Activated B cell treated with CpG ODN at 0.5 μM for 24 hours (primary cell): ENCODE measurements at regions not wholly inside any gene's neighbourhood (a gene's known extent, or its start where the extent isn't known, plus 50 kb on each side); places are given as distances from the start of the nearest gene placed in this dataset.

Source experiments
- ATAC-seq: fragments of 200-7000 bp; cut with Tn5 transposase; one replicate; pipeline ENCODE4 v1.10.0; 2021; ENCODE audit warnings: low read depth, mild to moderate bottlenecking, moderate library complexity
- CTCF ChIA-PET: fragments of 350-600 bp; sonication (Branson Sonifier 250); formaldehyde crosslinking; loops from one replicate; lab custom pipeline; 2021; ENCODE audit warnings: antibody characterized with exemption; lab: Charles Lee
- POLR2A ChIA-PET: fragments of 350-600 bp; sonication (Branson Sonifier 250); formaldehyde crosslinking; loops from one replicate; lab custom pipeline; 2021; ENCODE audit warnings: antibody characterized with exemption; lab: Charles Lee
- DNase-seq: peaks from one replicate; pipeline ENCODE4 v3.0.0; 2022
- H3K27ac Mint-ChIP-seq: one replicate; pipeline ENCODE4 v1.8.0; 2020; ENCODE audit warnings: mixed read lengths
- H3K27me3 Mint-ChIP-seq: one replicate; pipeline ENCODE4 v1.8.0; 2021; ENCODE audit warnings: mixed read lengths
- H3K36me3 Mint-ChIP-seq: one replicate; pipeline ENCODE4 v1.8.0; 2021; ENCODE audit warnings: low read depth, mixed read lengths
- H3K4me1 Mint-ChIP-seq: one replicate; pipeline ENCODE4 v1.8.0; 2021; ENCODE audit warnings: mixed read lengths
- H3K4me3 Mint-ChIP-seq: one replicate; pipeline ENCODE4 v1.8.0; 2020; ENCODE audit warnings: mild to moderate bottlenecking, mixed read lengths
- H3K9me3 Mint-ChIP-seq: one replicate; pipeline ENCODE4 v1.8.0; 2020; ENCODE audit warnings: mixed read lengths
- CTCF ChIP-seq: fragments of 200-600 bp; IDR thresholded peaks from one replicate; pipeline ENCODE4 v1.8.0; 2022; ENCODE audit warnings: antibody characterized with exemption, mild to moderate bottlenecking
- intact Hi-C: fragments of 100-400 bp; cut with micrococcal nuclease; formaldehyde crosslinking; loops from one replicate; pipeline ENCODE4 v1.15.1; 2024

- intact Hi-C loops = no loop called here
- no peak for TF ChIP-seq CTCF
- no peak for DNase-seq
- no peak overlapping the region for H3K4me3 Mint-ChIP-seq
- H3K27ac Mint-ChIP-seq = no peak overlapping the region
- no peak for ATAC-seq
- no peaks in the 10 kb centered on the region for H3K4me1 Mint-ChIP-seq
- ChIA-PET CTCF (no interaction called here), POLR2A (no interaction called here)
- no peaks in the 10 kb centered on the region for H3K9me3 Mint-ChIP-seq
- H3K36me3 Mint-ChIP-seq = no peaks in the 10 kb centered on the region
- H3K27me3 Mint-ChIP-seq = no peaks in the 10 kb centered on the region
Observed at GRCh38 chr2:41618754-41619153, 429.1 kb upstream of the PKDCC start.

GRCh38 chr2:41621095-41621494, 426.7 kb upstream of the PKDCC start:
- intact Hi-C loops = no loop called here
- no peak for DNase-seq
- Mint-ChIP-seq H3K27ac (no peak overlapping the region), H3K36me3 (no peaks in the 10 kb centered on the region), H3K4me1 (no peaks in the 10 kb centered on the region), H3K27me3 (no peaks in the 10 kb centered on the region), H3K4me3 (no peak overlapping the region), H3K9me3 (no peaks in the 10 kb centered on the region)
- ChIA-PET POLR2A (no interaction called here), CTCF (no interaction called here)
- ATAC-seq = no peak
- no peak for TF ChIP-seq CTCF

GRCh38 chr2:41621563-41621962, 426.3 kb upstream of the PKDCC start:
- Mint-ChIP-seq H3K4me3 (no peak overlapping the region), H3K27ac (no peak overlapping the region), H3K36me3 (no peaks in the 10 kb centered on the region), H3K9me3 (no peaks in the 10 kb centered on the region), H3K4me1 (no peaks in the 10 kb centered on the region), H3K27me3 (no peaks in the 10 kb centered on the region)
- ChIA-PET POLR2A (no interaction called here), CTCF (no interaction called here)
- intact Hi-C loops = no loop called here
- TF ChIP-seq CTCF = no peak
- ATAC-seq (no peak), DNase-seq (no peak)

- intact Hi-C loops = no loop called here
- DNase-seq (no peak), ATAC-seq (no peak)
- CTCF ChIA-PET = no interaction called here
- H3K4me1 Mint-ChIP-seq = no peaks in the 10 kb centered on the region
- H3K9me3 Mint-ChIP-seq = no peaks in the 10 kb centered on the region
- H3K27ac Mint-ChIP-seq = no peak overlapping the region
- no peak for TF ChIP-seq CTCF
- POLR2A ChIA-PET = no interaction called here
- no peaks in the 10 kb centered on the region for H3K27me3 Mint-ChIP-seq
- no peak overlapping the region for H3K4me3 Mint-ChIP-seq
- no peaks in the 10 kb centered on the region for H3K36me3 Mint-ChIP-seq
Observed at GRCh38 chr2:41622301-41622700, 425.5 kb upstream of the PKDCC start.

GRCh38 chr2:41626936-41627335, 420.9 kb upstream of the PKDCC start:
- H3K36me3 Mint-ChIP-seq = no peaks in the 10 kb centered on the region
- H3K9me3 Mint-ChIP-seq = no peaks in the 10 kb centered on the region
- CTCF ChIA-PET = no interaction called here
- no peak overlapping the region for H3K4me3 Mint-ChIP-seq
- TF ChIP-seq CTCF = no peak
- POLR2A ChIA-PET = no interaction called here
- no peak overlapping the region for H3K27ac Mint-ChIP-seq
- intact Hi-C loops = no loop called here
- no peak for ATAC-seq
- DNase-seq = no peak
- H3K27me3 Mint-ChIP-seq = no peaks in the 10 kb centered on the region
- H3K4me1 Mint-ChIP-seq = no peaks in the 10 kb centered on the region
